H1 (cell line): ENCODE measurements at regions not wholly inside any gene's neighbourhood (a gene's known extent, or its start where the extent isn't known, plus 50 kb on each side); places are given as distances from the start of the nearest gene placed in this dataset.

Experiments
- CTCF ChIA-PET: fragments of 300-600 bp; sonication (Branson Sonifier 250); formaldehyde crosslinking; loops from one replicate; lab custom pipeline; 2021; ENCODE audit not compliant: partially characterized antibody; lab: Charles Lee
- POLR2A ChIA-PET: fragments of 300-600 bp; sonication (Branson Sonifier 250); formaldehyde crosslinking; loops from one replicate; lab custom pipeline; 2021; ENCODE audit warnings: inconsistent platforms; ENCODE audit not compliant: partially characterized antibody; lab: Charles Lee
- DNase-seq, 2 experiments: peaks; one replicate each; pipeline versions ENCODE4 v3.0.0 to v3.0.0-alpha.2; 2010 to 2022; ENCODE audit warnings: low spot score in 2 of 2, low read depth in 1 of 2, mixed read lengths in 1 of 2
- FAIRE-seq: peaks from 2 replicates; lab custom pipeline; 2011; peaks lifted over from hg19 to GRCh38; lab: Jason Lieb, UNC
- H2AFZ ChIP-seq: 2 replicates; pipeline ENCODE4 v1.8.1; 2012; ENCODE audit warnings: low read length, inconsistent platforms
- H2AK5ac ChIP-seq: 2 replicates; pipeline ENCODE4 v1.6.1; 2013; ENCODE audit warnings: low read depth, low read length
- H2BK120ac ChIP-seq: replicated peaks from 2 replicates; pipeline ENCODE3; 2013; ENCODE audit warnings: low read depth, low read length, inconsistent platforms
- H2BK12ac ChIP-seq: 2 replicates; pipeline ENCODE4 v1.6.1; 2013; ENCODE audit warnings: low read depth, low read length
- H2BK15ac ChIP-seq: 2 replicates; pipeline ENCODE4 v1.6.1; 2013; ENCODE audit warnings: low read length
- H2BK20ac ChIP-seq: 2 replicates; pipeline ENCODE4 v1.6.1; 2013; ENCODE audit warnings: low read length
- H2BK5ac ChIP-seq: 2 replicates; pipeline ENCODE4 v1.6.1; 2013; ENCODE audit warnings: low read depth, low read length
- H3K14ac ChIP-seq: 2 replicates; pipeline ENCODE4 v1.6.1; 2013; ENCODE audit warnings: inconsistent platforms; ENCODE audit not compliant: insufficient read length
- H3K18ac ChIP-seq: 2 replicates; pipeline ENCODE4 v1.6.1; 2013; ENCODE audit warnings: low read length; ENCODE audit errors: extremely low read depth
- H3K23ac ChIP-seq: 2 replicates; pipeline ENCODE4 v1.6.1; 2013; ENCODE audit warnings: inconsistent platforms; ENCODE audit not compliant: insufficient read length
- H3K23me2 ChIP-seq: 2 replicates; pipeline ENCODE4 v1.6.1; 2013; ENCODE audit warnings: low read depth, low read length
- H3K27ac ChIP-seq: 2 replicates; pipeline ENCODE4 v1.6.1; 2011; ENCODE audit warnings: low read depth, low read length, inconsistent platforms
- H3K27me3 ChIP-seq, 4 experiments: replicated peaks in 1 of 4; 1 replicate in 1 of 4; 2 replicates in 3 of 4; pipeline versions ENCODE4 v1.6.1 to v1.8.1; 2011 to 2013; ENCODE audit warnings: low read length in 3 of 4, mild to moderate bottlenecking in 3 of 4, inconsistent platforms in 2 of 4, mixed read lengths in 2 of 4, moderate library complexity in 1 of 4; ENCODE audit not compliant: control insufficient read depth in 3 of 4, insufficient read depth in 3 of 4; ENCODE audit errors: extremely low read depth in 1 of 4
- H3K36me3 ChIP-seq, 4 experiments: 2 replicates each; pipeline versions ENCODE4 v1.6.1 to v1.8.1; 2011 to 2013; ENCODE audit warnings: mild to moderate bottlenecking in 4 of 4, low read length in 3 of 4, moderate library complexity in 2 of 4, control low read depth in 1 of 4, inconsistent platforms in 1 of 4; ENCODE audit not compliant: insufficient read depth in 4 of 4, control insufficient read depth in 2 of 4
- H3K4ac ChIP-seq: replicated peaks from 2 replicates; pipeline ENCODE3; 2013; ENCODE audit warnings: low read length, low read depth, mixed read lengths, inconsistent platforms; ENCODE audit not compliant: insufficient read length
- H3K4me1 ChIP-seq, 4 experiments: replicated peaks in 1 of 4; 1 replicate in 1 of 4; 2 replicates in 3 of 4; pipeline versions ENCODE4 v1.6.1 to v1.8.1; 2011 to 2013; ENCODE audit warnings: low read length in 3 of 4, inconsistent platforms in 2 of 4, mixed read lengths in 1 of 4; ENCODE audit not compliant: insufficient read depth in 4 of 4, control insufficient read depth in 3 of 4
- H3K4me2 ChIP-seq, 2 experiments: 2 replicates each; pipeline versions ENCODE4 v1.6.1 to v1.8.1; 2011 to 2013; ENCODE audit warnings: low read depth in 2 of 2, low read length in 2 of 2, control low read depth in 1 of 2, inconsistent platforms in 1 of 2, mild to moderate bottlenecking in 1 of 2; ENCODE audit not compliant: insufficient read depth in 1 of 2
- H3K4me3 ChIP-seq, 4 experiments: fragments of 200-600, 300-600 bp in 1 of 4; sonication (generic), shearing (Covaris generic), sonication (Bioruptor Twin) in 1 of 4; 2 replicates each; pipeline versions ENCODE4 v1.5.1 to v1.8.1; 2011 to 2016; ENCODE audit warnings: low read length in 4 of 4, low read depth in 3 of 4, control low read depth in 2 of 4, inconsistent platforms in 2 of 4, mild to moderate bottlenecking in 2 of 4, mixed read lengths in 1 of 4, moderate library complexity in 1 of 4; ENCODE audit not compliant: insufficient read depth in 2 of 4; ENCODE audit errors: extremely low read depth in 1 of 4
- H3K56ac ChIP-seq: replicated peaks from 2 replicates; pipeline ENCODE3; 2013; ENCODE audit warnings: low read depth, mild to moderate bottlenecking, mixed read lengths, low read length, inconsistent platforms; ENCODE audit not compliant: insufficient read length
- H3K79me1 ChIP-seq: 2 replicates; pipeline ENCODE4 v1.6.1; 2013; ENCODE audit warnings: low read depth, low read length, control low read depth
- H3K79me2 ChIP-seq, 2 experiments: 2 replicates each; pipeline versions ENCODE4 v1.6.1 to v1.8.1; 2012 to 2013; ENCODE audit warnings: low read length in 2 of 2, mild to moderate bottlenecking in 2 of 2, inconsistent platforms in 1 of 2; ENCODE audit not compliant: insufficient read depth in 2 of 2, control insufficient read depth in 1 of 2
- H3K9ac ChIP-seq, 4 experiments: replicated peaks in 1 of 4; 1 replicate in 1 of 4; 2 replicates in 3 of 4; pipeline versions ENCODE4 v1.6.1 to v1.8.1; 2011 to 2013; ENCODE audit warnings: low read depth in 3 of 4, low read length in 3 of 4, control low read depth in 2 of 4, mild to moderate bottlenecking in 2 of 4, moderate library complexity in 2 of 4, inconsistent platforms in 1 of 4; ENCODE audit errors: extremely low read depth in 1 of 4
- H3K9me3 ChIP-seq, 2 experiments: 2 replicates each; pipeline versions ENCODE4 v1.6.1 to v1.8.1; 2012 to 2013; ENCODE audit warnings: mild to moderate bottlenecking in 2 of 2, moderate library complexity in 2 of 2, control low read depth in 1 of 2, inconsistent platforms in 1 of 2, low read depth in 1 of 2, low read length in 1 of 2, mixed read lengths in 1 of 2; ENCODE audit not compliant: insufficient read depth in 2 of 2
- H4K20me1 ChIP-seq, 2 experiments: replicated peaks in 1 of 2; 2 replicates each; pipeline versions ENCODE3 to v1.8.1; 2011 to 2013; ENCODE audit warnings: inconsistent platforms in 2 of 2, low read length in 2 of 2, mild to moderate bottlenecking in 1 of 2; ENCODE audit not compliant: insufficient read depth in 2 of 2, control insufficient read depth in 1 of 2
- H4K5ac ChIP-seq: 2 replicates; pipeline ENCODE4 v1.6.1; 2013; ENCODE audit warnings: low read length, low read depth, mixed read lengths, inconsistent platforms; ENCODE audit not compliant: insufficient read length
- H4K8ac ChIP-seq: 2 replicates; pipeline ENCODE4 v1.8.0; 2013; ENCODE audit warnings: mild to moderate bottlenecking, moderate library complexity, low read length, inconsistent platforms; ENCODE audit not compliant: insufficient read depth; ENCODE audit errors: extremely low read depth
- H4K91ac ChIP-seq: replicated peaks from 2 replicates; pipeline ENCODE3; 2013; ENCODE audit warnings: low read length, mixed read lengths, inconsistent platforms; ENCODE audit not compliant: insufficient read length
- CTCF ChIP-seq, 3 experiments: IDR thresholded peaks; 1 replicate in 2 of 3; 2 replicates in 1 of 3; pipeline versions ENCODE4 v1.5.1 to v1.6.1; 2011; ENCODE audit warnings: low read length in 3 of 3, mild to moderate bottlenecking in 3 of 3, inconsistent platforms in 2 of 3, low read depth in 1 of 3, moderate library complexity in 1 of 3; ENCODE audit not compliant: insufficient read depth in 1 of 3; ENCODE audit errors: control extremely low read depth in 1 of 3
- RAD21 ChIP-seq, 2 experiments: IDR thresholded peaks in 1 of 2; conservative IDR thresholded peaks in 1 of 2; 2 replicates each; pipeline ENCODE4 v1.6.1; 2011; ENCODE audit warnings: low read depth in 2 of 2, low read length in 2 of 2, improper control_type of control experiment in 1 of 2, inconsistent platforms in 1 of 2, mild to moderate bottlenecking in 1 of 2, moderate library complexity in 1 of 2
- SRF ChIP-seq: IDR thresholded peaks from 2 replicates; pipeline ENCODE4 v1.6.1; 2011; ENCODE audit warnings: mild to moderate bottlenecking, low read depth, low read length, moderate library complexity
- WGBS, 2 experiments: shearing (Covaris generic) in 1 of 2; methylation state at CpG; one replicate each; pipeline versions ENCODE4 v1.1.6 to v1.1.7; 2013 to 2015; ENCODE audit warnings: low lambda C conversion rate in 2 of 2, mixed read lengths in 2 of 2, inconsistent platforms in 1 of 2, low coverage in 1 of 2, missing lambda C conversion rate in 1 of 2; ENCODE audit not compliant: insufficient replicate concordance in 2 of 2, insufficient coverage in 1 of 2, insufficient read length in 1 of 2; ENCODE audit errors: extremely low coverage in 1 of 2, missing lambda C conversion rate in 1 of 2; 5-methylcytosine and 5-hydroxymethylcytosine counted together

GRCh38 chr1:147840909-147841308 is 61.7 kb upstream of the GJA8 start:
- H3K18ac ChIP-seq = no peak overlapping the region
- H3K9me3 ChIP-seq = no peaks in the 10 kb centered on the region
- no peaks in the 10 kb centered on the region for H3K79me2 ChIP-seq
- H3K9ac ChIP-seq = no peak overlapping the region
- peak overlapping the region; percentile 82; the same call in 1 of the 2 replicates for H2BK12ac ChIP-seq
- no peak overlapping the region for H2AFZ ChIP-seq
- FAIRE-seq (no peak), DNase-seq (no peak)
- H3K4me3 ChIP-seq = no peak overlapping the region
- no peaks in the 10 kb centered on the region for H4K20me1 ChIP-seq
- no peak overlapping the region for H2AK5ac ChIP-seq
- 95% methylated on average over 4 of the region's 4 CpGs; no CpG with 5 or more reads in 1 of the 2 experiments for WGBS, 2 experiments
- H3K4me1 ChIP-seq = peaks cover 6 to 21% (median 15%) of the 10 kb centered on the region in 4 experiments; a peak in 6 of 7 replicates
- H4K5ac ChIP-seq = no peak overlapping the region
- H3K4ac ChIP-seq = no peak overlapping the region
- TF ChIP-seq SRF (no peak), CTCF (IDR thresholded peaks at IDR 0.05; ENCODE audit: control extremely low read depth in 1 of 3, insufficient read depth in 1 of 3, low read depth in 1 of 3, low read length in 3 of 3) (peak; percentile 11 to 35 (median 32); a peak in 3 of 4 replicates), RAD21 (IDR thresholded peaks at IDR 0.05 in 1 of 2, conservative IDR thresholded peaks at IDR 0.05 in 1 of 2; ENCODE audit: low read depth in 2 of 2, low read length in 2 of 2) (peak; percentile 14 to 45; a peak in 3 of 4 replicates)
- TF ChIP-seq, all 59 proteins: peak for 2
- no peaks in the 10 kb centered on the region for H3K27me3 ChIP-seq
- no peak overlapping the region for H4K8ac ChIP-seq
- H3K36me3 ChIP-seq = no peaks in the 10 kb centered on the region
- no peak overlapping the region for H2BK15ac ChIP-seq
- H3K23me2 ChIP-seq = no peaks in the 10 kb centered on the region; the same call in 1 of the 2 replicates
- no peak overlapping the region for H3K14ac ChIP-seq
- no peak overlapping the region for H3K56ac ChIP-seq
- no peak overlapping the region for H4K91ac ChIP-seq
- H2BK5ac ChIP-seq = no peak overlapping the region; the same call in 1 of the 2 replicates
- H2BK120ac ChIP-seq = no peak overlapping the region
- ChIA-PET CTCF (interaction anchor here (0.7 to 2.6 kb wide), 6 partner anchors 8 to 52 kb away, joined by 3 to 12 read pairs (median 4); no protein-coding TSS in a partner anchor), POLR2A (no interaction called here)
- H3K27ac ChIP-seq = no peak overlapping the region
- H2BK20ac ChIP-seq = no peak overlapping the region; the same call in 1 of the 2 replicates
- H3K4me2 ChIP-seq = no peak overlapping the region
- no peak overlapping the region for H3K23ac ChIP-seq
- H3K79me1 ChIP-seq = no peaks in the 10 kb centered on the region
